ENCODE measurements at regions not wholly inside any gene's neighbourhood (a gene's known extent, or its start where the extent isn't known, plus 50 kb on each side); places are given as distances from the start of the nearest gene placed in this dataset.

DNA sequence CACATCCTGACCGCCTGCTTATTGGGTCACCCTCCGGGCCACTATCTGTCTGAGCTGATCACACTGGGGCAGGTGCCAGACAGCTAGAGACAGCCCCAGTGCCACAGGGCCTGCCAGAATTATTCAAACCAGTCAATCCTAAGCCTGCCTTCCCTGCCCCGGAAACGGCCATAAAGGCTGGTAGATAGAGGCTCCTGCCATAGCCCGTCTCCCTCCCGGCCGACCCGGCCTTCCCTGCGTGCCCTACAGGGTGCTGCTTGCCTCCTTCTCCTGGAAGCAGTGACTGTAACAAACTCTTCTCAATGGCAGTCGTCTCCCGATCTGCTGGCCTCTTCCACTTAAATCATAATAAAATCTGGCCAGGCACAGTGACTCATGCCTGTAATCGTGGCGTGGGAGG is 158.6 kb upstream of the SOX1 start:
- Mint-ChIP-seq H3K4me3 (no peak overlapping the region), H3K36me3 (no peaks in the 10 kb centered on the region), H3K9me3 (no peaks in the 10 kb centered on the region), H3K27me3 (peaks cover 27% of the 10 kb centered on the region), H3K27ac (no peak overlapping the region), H3K4me1 (ENCODE audit: unreplicated experiment) (peaks cover under 1% of the 10 kb centered on the region)
- peak; percentile 64 for DNase-seq (ENCODE audit: extremely low spot score, unreplicated experiment)
- TF ChIP-seq, protein P1, sequence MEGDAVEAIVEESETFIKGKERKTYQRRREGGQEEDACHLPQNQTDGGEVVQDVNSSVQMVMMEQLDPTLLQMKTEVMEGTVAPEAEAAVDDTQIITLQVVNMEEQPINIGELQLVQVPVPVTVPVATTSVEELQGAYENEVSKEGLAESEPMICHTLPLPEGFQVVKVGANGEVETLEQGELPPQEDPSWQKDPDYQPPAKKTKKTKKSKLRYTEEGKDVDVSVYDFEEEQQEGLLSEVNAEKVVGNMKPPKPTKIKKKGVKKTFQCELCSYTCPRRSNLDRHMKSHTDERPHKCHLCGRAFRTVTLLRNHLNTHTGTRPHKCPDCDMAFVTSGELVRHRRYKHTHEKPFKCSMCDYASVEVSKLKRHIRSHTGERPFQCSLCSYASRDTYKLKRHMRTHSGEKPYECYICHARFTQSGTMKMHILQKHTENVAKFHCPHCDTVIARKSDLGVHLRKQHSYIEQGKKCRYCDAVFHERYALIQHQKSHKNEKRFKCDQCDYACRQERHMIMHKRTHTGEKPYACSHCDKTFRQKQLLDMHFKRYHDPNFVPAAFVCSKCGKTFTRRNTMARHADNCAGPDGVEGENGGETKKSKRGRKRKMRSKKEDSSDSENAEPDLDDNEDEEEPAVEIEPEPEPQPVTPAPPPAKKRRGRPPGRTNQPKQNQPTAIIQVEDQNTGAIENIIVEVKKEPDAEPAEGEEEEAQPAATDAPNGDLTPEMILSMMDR (conservative IDR thresholded peaks at IDR 0.05), result no peak

- peaks cover 6% of the 10 kb centered on the region for H3K4me1 Mint-ChIP-seq (ENCODE audit: unreplicated experiment)
- DNase-seq (ENCODE audit: extremely low spot score, unreplicated experiment), result peak; percentile 62
- no peak overlapping the region for H3K27ac Mint-ChIP-seq
- TF ChIP-seq, protein P1 (conservative IDR thresholded peaks at IDR 0.05), result no peak
- H3K4me3 Mint-ChIP-seq, result no peak overlapping the region
- no peaks in the 10 kb centered on the region for H3K36me3 Mint-ChIP-seq
- no peaks in the 10 kb centered on the region for H3K9me3 Mint-ChIP-seq
- H3K27me3 Mint-ChIP-seq, result peaks cover 26% of the 10 kb centered on the region
These were observed 158.0 kb upstream of the SOX1 start for GRCh38 chr13:111908981-111909380.

DNA sequence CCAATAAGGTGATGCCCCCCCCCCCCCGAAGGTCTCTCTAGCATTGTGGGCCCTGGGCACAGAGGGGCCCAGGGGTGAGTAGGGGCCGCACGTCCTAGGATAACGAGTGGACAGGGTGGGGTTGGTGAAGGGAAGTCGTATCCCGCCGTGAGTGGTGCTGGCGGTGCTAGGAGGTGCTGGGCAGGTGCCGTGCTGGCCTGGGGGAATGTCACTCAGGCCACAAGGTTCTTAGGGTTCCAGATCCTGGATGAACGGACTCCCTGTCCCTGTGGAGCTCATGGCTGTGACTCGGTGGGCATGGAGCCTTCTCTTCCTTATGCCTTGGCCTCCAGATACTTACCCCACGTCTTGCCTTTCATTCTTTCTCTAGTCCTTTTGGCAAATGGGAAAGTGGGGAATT is 157.4 kb upstream of the SOX1 start:
- H3K27me3 Mint-ChIP-seq, result peaks cover 24% of the 10 kb centered on the region
- no peak overlapping the region for H3K4me3 Mint-ChIP-seq
- peaks cover 6% of the 10 kb centered on the region for H3K4me1 Mint-ChIP-seq (ENCODE audit: unreplicated experiment)
- no peaks in the 10 kb centered on the region for H3K36me3 Mint-ChIP-seq
- H3K9me3 Mint-ChIP-seq, result no peaks in the 10 kb centered on the region
- DNase-seq (ENCODE audit: extremely low spot score, unreplicated experiment), result peak; percentile 42
- TF ChIP-seq, protein P1 (conservative IDR thresholded peaks at IDR 0.05), result no peak
- no peak overlapping the region for H3K27ac Mint-ChIP-seq

GRCh38 chr13:111909971-111910671 is 156.8 kb upstream of the SOX1 start:
- no peak overlapping the region for H3K27ac Mint-ChIP-seq
- H3K27me3 Mint-ChIP-seq, result peaks cover 24% of the 10 kb centered on the region
- peaks cover 6% of the 10 kb centered on the region for H3K4me1 Mint-ChIP-seq (ENCODE audit: unreplicated experiment)
- TF ChIP-seq, protein P1 (conservative IDR thresholded peaks at IDR 0.05), result no peak
- peak; percentile 63 for DNase-seq (ENCODE audit: extremely low spot score, unreplicated experiment)
- H3K4me3 Mint-ChIP-seq, result no peak overlapping the region
- no peaks in the 10 kb centered on the region for H3K36me3 Mint-ChIP-seq
- no peaks in the 10 kb centered on the region for H3K9me3 Mint-ChIP-seq

DNA sequence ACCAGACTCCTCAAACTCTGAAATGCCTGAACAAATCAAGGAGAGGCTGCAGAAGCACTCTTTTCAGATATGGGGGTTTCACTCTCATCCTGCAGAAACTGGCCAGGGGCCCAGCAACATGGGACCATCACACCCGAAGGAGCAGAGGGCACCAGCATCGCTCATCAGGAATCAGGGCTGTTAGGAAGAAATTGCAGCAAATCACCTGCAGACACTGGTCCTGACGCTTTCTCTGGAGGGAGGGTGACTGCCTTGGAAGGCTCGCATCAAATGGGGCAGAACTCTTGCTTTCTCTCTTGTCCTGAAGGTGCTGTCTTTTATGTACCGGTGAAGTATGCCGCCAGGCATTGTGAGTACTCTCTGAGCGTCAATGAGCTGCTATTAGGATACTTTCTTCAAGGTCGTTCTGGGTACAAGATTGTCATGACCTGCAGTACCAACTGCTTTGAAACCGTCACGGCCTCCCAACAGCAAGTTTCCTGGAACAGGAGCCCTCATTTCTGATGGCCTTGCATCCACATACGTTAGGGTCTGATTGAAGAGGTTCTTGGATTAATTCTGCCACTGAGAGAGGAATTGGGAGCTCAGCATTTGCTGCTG is 155.7 kb upstream of the SOX1 start:
- H3K4me3 Mint-ChIP-seq, result no peak overlapping the region
- H3K9me3 Mint-ChIP-seq, result no peaks in the 10 kb centered on the region
- no peaks in the 10 kb centered on the region for H3K36me3 Mint-ChIP-seq
- peaks cover 6% of the 10 kb centered on the region for H3K4me1 Mint-ChIP-seq (ENCODE audit: unreplicated experiment)
- DNase-seq (ENCODE audit: extremely low spot score, unreplicated experiment), result peak; percentile 25
- TF ChIP-seq, protein P1 (conservative IDR thresholded peaks at IDR 0.05), result no peak
- H3K27ac Mint-ChIP-seq, result no peak overlapping the region
- H3K27me3 Mint-ChIP-seq, result peaks cover 30% of the 10 kb centered on the region
